ENCODE measurements at regions not wholly inside any gene's neighbourhood (a gene's known extent, or its start where the extent isn't known, plus 50 kb on each side); places are given as distances from the start of the nearest gene placed in this dataset.

GRCh38 chr11:112725636-112726035, 235.6 kb upstream of the NCAM1 start:
- TF ChIP-seq CTCF (IDR thresholded peaks at IDR 0.05; ENCODE audit: low read depth, low read length, missing input control) (no peak), TAF1 (conservative IDR thresholded peaks at IDR 0.05) (no peak), MAX (IDR thresholded peaks at IDR 0.05) (no peak), RAD21 (IDR thresholded peaks at IDR 0.05) (no peak), REST (IDR thresholded peaks at IDR 0.05) (no peak), ZBTB33 (IDR thresholded peaks at IDR 0.05) (no peak), JUND (IDR thresholded peaks at IDR 0.05) (no peak), YY1 (IDR thresholded peaks at IDR 0.05) (no peak)

All from liver (tissue), 3 donors.